CD4-positive, alpha-beta T cell (primary cell): ENCODE measurements at regions not wholly inside any gene's neighbourhood (a gene's known extent, or its start where the extent isn't known, plus 50 kb on each side); places are given as distances from the start of the nearest gene placed in this dataset.
"Not testable (repeated sequence)": the region's sequence is repeated elsewhere in the genome, so short reads cannot be mapped to it uniquely, and the experiment has no call there.

Source experiments
- ATAC-seq: fragments of 200-7000 bp; cut with Tn5 transposase; one replicate; pipeline ENCODE4 v1.10.0; 2022; ENCODE audit warnings: mild to moderate bottlenecking; ENCODE audit not compliant: poor library complexity
- CTCF ChIA-PET: fragments of 350-600 bp; sonication (Branson Sonifier 250); formaldehyde crosslinking; loops from one replicate; lab custom pipeline; 2021; ENCODE audit warnings: antibody characterized with exemption, inconsistent platforms; lab: Charles Lee
- POLR2A ChIA-PET: fragments of 350-600 bp; sonication (Branson Sonifier 250); formaldehyde crosslinking; loops from one replicate; lab custom pipeline; 2021; ENCODE audit warnings: antibody characterized with exemption, inconsistent platforms; lab: Charles Lee
- DNase-seq, 14 experiments: peaks; one replicate each; pipeline ENCODE4 v3.0.0-alpha.2; 2013 to 2020; ENCODE audit warnings: mixed read lengths in 2 of 14
- H3K27ac ChIP-seq, 2 donors: one replicate each; pipeline versions ENCODE4 v1.5.1 to v1.7.0; 2013; ENCODE audit warnings: low read length in 2 of 2, low read depth in 1 of 2, mild to moderate bottlenecking in 1 of 2
- H3K27me3 ChIP-seq, 2 experiments: 1 replicate in 1 of 2; 2 replicates in 1 of 2; pipeline versions ENCODE4 v1.6.1 to v1.7.0; 2013; ENCODE audit warnings: low read length in 2 of 2, control low read depth in 1 of 2, mild to moderate bottlenecking in 1 of 2, moderate library complexity in 1 of 2; ENCODE audit not compliant: insufficient read depth in 2 of 2, control insufficient read depth in 1 of 2
- H3K36me3 ChIP-seq: one replicate; pipeline ENCODE4 v1.6.1; 2013; ENCODE audit warnings: low read length, control low read depth; ENCODE audit not compliant: insufficient read depth
- H3K4me1 ChIP-seq: one replicate; pipeline ENCODE4 v1.6.1; 2013; ENCODE audit warnings: low read length, control low read depth; ENCODE audit not compliant: insufficient read depth
- H3K4me3 ChIP-seq: one replicate; pipeline ENCODE4 v1.5.1; 2013; ENCODE audit warnings: mild to moderate bottlenecking, low read length, moderate library complexity
- H3K9me3 ChIP-seq, 2 experiments: 1 replicate in 1 of 2; 2 replicates in 1 of 2; pipeline versions ENCODE4 v1.6.1 to v1.7.0; 2013; ENCODE audit warnings: low read length in 2 of 2, mild to moderate bottlenecking in 2 of 2, control low read depth in 1 of 2, moderate library complexity in 1 of 2; ENCODE audit not compliant: control insufficient read depth in 1 of 2, insufficient read depth in 1 of 2
- H3K27ac Mint-ChIP-seq: one replicate; pipeline ENCODE4 v1.8.0; 2020; ENCODE audit warnings: mixed read lengths
- H3K27me3 Mint-ChIP-seq: one replicate; pipeline ENCODE4 v1.8.0; 2021; ENCODE audit warnings: mixed read lengths
- H3K36me3 Mint-ChIP-seq: one replicate; pipeline ENCODE4 v1.8.0; 2021; ENCODE audit warnings: low read depth, mixed read lengths
- H3K4me1 Mint-ChIP-seq: one replicate; pipeline ENCODE4 v1.8.0; 2021; ENCODE audit warnings: low read depth, mixed read lengths
- H3K4me3 Mint-ChIP-seq: one replicate; pipeline ENCODE4 v1.8.0; 2020; ENCODE audit warnings: mild to moderate bottlenecking, mixed read lengths
- H3K9me3 Mint-ChIP-seq: one replicate; pipeline ENCODE4 v1.8.0; 2020; ENCODE audit warnings: mixed read lengths
- CTCF ChIP-seq: fragments of 200-600 bp; IDR thresholded peaks from one replicate; pipeline ENCODE4 v1.8.0; 2022; ENCODE audit warnings: antibody characterized with exemption, mild to moderate bottlenecking
- intact Hi-C, 2 experiments: fragments of 100-400 bp; cut with DNase I in 1 of 2; cut with micrococcal nuclease in 1 of 2; formaldehyde crosslinking; loops; one replicate each; pipeline versions ENCODE4 v1.15.1 to v1.9.0; 2023 to 2025; cut with DNase I, micrococcal nuclease

GRCh38 chr1:238606896-238607295, 716.2 kb upstream of the ZP4 start:
- Histone ChIP-seq H3K27me3 (no peaks in the 10 kb centered on the region), H3K4me1 (no peaks in the 10 kb centered on the region), H3K9me3 (peaks cover 0 to 10% of the 10 kb centered on the region in 2 experiments), H3K4me3 (no peak overlapping the region), H3K27ac (no peak overlapping the region), H3K36me3 (no peaks in the 10 kb centered on the region)
- ChIA-PET POLR2A (no interaction called here), CTCF (no interaction called here)
- Mint-ChIP-seq H3K27ac (no peak overlapping the region), H3K27me3 (no peaks in the 10 kb centered on the region), H3K36me3 (no peaks in the 10 kb centered on the region), H3K4me1 (no peaks in the 10 kb centered on the region), H3K9me3 (peaks cover 12% of the 10 kb centered on the region), H3K4me3 (no peak overlapping the region)
- DNase-seq = no peak
- intact Hi-C loops = no loop called here
- no peak for TF ChIP-seq CTCF
- ATAC-seq = no peak

GRCh38 chr1:238606457-238606856, 715.7 kb upstream of the ZP4 start:
- no peak overlapping the region for H3K4me3 Mint-ChIP-seq
- H3K36me3 Mint-ChIP-seq = no peaks in the 10 kb centered on the region
- no peak for TF ChIP-seq CTCF
- CTCF ChIA-PET = no interaction called here
- H3K9me3 Mint-ChIP-seq = peaks cover 12% of the 10 kb centered on the region
- no peak for DNase-seq
- POLR2A ChIA-PET = no interaction called here
- H3K4me3 ChIP-seq = no peak overlapping the region
- H3K36me3 ChIP-seq = no peaks in the 10 kb centered on the region
- H3K27me3 Mint-ChIP-seq = no peaks in the 10 kb centered on the region
- H3K9me3 ChIP-seq = peaks cover 0 to 10% of the 10 kb centered on the region in 2 experiments
- intact Hi-C loops = no loop called here
- no peaks in the 10 kb centered on the region for H3K4me1 ChIP-seq
- H3K27ac Mint-ChIP-seq = no peak overlapping the region
- H3K27me3 ChIP-seq = no peaks in the 10 kb centered on the region
- no peak overlapping the region for H3K27ac ChIP-seq
- ATAC-seq = no peak
- H3K4me1 Mint-ChIP-seq = no peaks in the 10 kb centered on the region

- CTCF ChIA-PET = no interaction called here
- H3K4me3 ChIP-seq = no peak overlapping the region
- intact Hi-C loops = no loop called here
- TF ChIP-seq CTCF = no peak
- Mint-ChIP-seq H3K9me3 (peaks cover 11% of the 10 kb centered on the region), H3K27me3 (no peaks in the 10 kb centered on the region), H3K4me1 (no peaks in the 10 kb centered on the region), H3K27ac (no peak overlapping the region), H3K4me3 (no peak overlapping the region), H3K36me3 (no peaks in the 10 kb centered on the region)
- DNase-seq (no peak), ATAC-seq (no peak)
- no peaks in the 10 kb centered on the region for H3K36me3 ChIP-seq
- no peak overlapping the region for H3K27ac ChIP-seq
- H3K27me3 ChIP-seq = no peaks in the 10 kb centered on the region
- POLR2A ChIA-PET = no interaction called here
- H3K4me1 ChIP-seq = no peaks in the 10 kb centered on the region
- peaks cover 0 to 10% of the 10 kb centered on the region in 2 experiments for H3K9me3 ChIP-seq
Measured at GRCh38 chr1:238604357-238604756, 713.6 kb upstream of the ZP4 start.

GRCh38 chr1:238601604-238602003, 710.9 kb upstream of the ZP4 start:
- H3K4me1 ChIP-seq, H3K36me3 ChIP-seq, H3K27me3 Mint-ChIP-seq, H3K27ac ChIP-seq, H3K4me3 Mint-ChIP-seq, H3K4me3 ChIP-seq, ATAC-seq, H3K27ac Mint-ChIP-seq, H3K9me3 ChIP-seq, H3K27me3 ChIP-seq, POLR2A ChIA-PET, H3K36me3 Mint-ChIP-seq, intact Hi-C loops, H3K4me1 Mint-ChIP-seq, CTCF ChIA-PET, DNase-seq: not testable (repeated sequence)
- peaks cover 11% of the 10 kb centered on the region for H3K9me3 Mint-ChIP-seq
